PC-3 (cell line): ENCODE measurements at regions not wholly inside any gene's neighbourhood (a gene's known extent, or its start where the extent isn't known, plus 50 kb on each side); places are given as distances from the start of the nearest gene placed in this dataset.

Source experiments
- ATAC-seq: fragments of 200-7000 bp; cut with Tn5 transposase; 2 replicates; pipeline ENCODE4 v1.9.1; 2020; ENCODE audit warnings: mild to moderate bottlenecking, moderate library complexity
- BruUV-seq: library from RNA; stranded (reverse); fragments of 400-500 nt; replicated peaks from 2 replicates; lab custom pipeline; 2021; lab: Mats Ljungman, UMichigan
- CTCF ChIA-PET: fragments of 300-600 bp; sonication (Branson Sonifier 250); formaldehyde crosslinking; loops from one replicate; lab custom pipeline; 2022; ENCODE audit warnings: antibody characterized with exemption; lab: Charles Lee
- POLR2A ChIA-PET: fragments of 300-600 bp; sonication (Branson Sonifier 250); formaldehyde crosslinking; loops from one replicate; lab custom pipeline; 2022; ENCODE audit warnings: antibody characterized with exemption; ENCODE audit not compliant: unreplicated experiment; lab: Charles Lee
- DNase-seq: peaks from one replicate; pipeline ENCODE4 v3.0.0-alpha.2; 2015
- H2AFZ ChIP-seq: fragments of 300-600 bp; sonication (generic); 2 replicates; pipeline ENCODE4 v1.6.0; 2016; ENCODE audit warnings: antibody characterized with exemption, low read length
- H3F3A ChIP-seq: fragments of 300-600 bp; sonication (generic); one replicate; pipeline ENCODE4 v1.6.0; 2017; ENCODE audit warnings: antibody characterized with exemption, low read length, control low read depth, mild to moderate bottlenecking; ENCODE audit not compliant: unreplicated experiment
- H3K27ac ChIP-seq: fragments of 300-600 bp; sonication (generic); 2 replicates; pipeline ENCODE4 v1.5.1; 2016; ENCODE audit warnings: mild to moderate bottlenecking, low read length
- H3K27me3 ChIP-seq: fragments of 300-600 bp; sonication (generic); 2 replicates; pipeline ENCODE4 v1.6.1; 2016; ENCODE audit warnings: low read length, mixed read lengths
- H3K36me3 ChIP-seq: fragments of 300-600 bp; sonication (generic); 2 replicates; pipeline ENCODE4 v1.6.1; 2016; ENCODE audit warnings: low read depth, mixed run types, low read length, mixed read lengths
- H3K4me1 ChIP-seq: fragments of 300-600 bp; sonication (generic); 2 replicates; pipeline ENCODE4 v1.5.1; 2016; ENCODE audit warnings: low read length; ENCODE audit not compliant: insufficient read depth
- H3K4me2 ChIP-seq: fragments of 300-600 bp; sonication (generic); 2 replicates; pipeline ENCODE4 v1.6.0; 2016; ENCODE audit warnings: low read length
- H3K4me3 ChIP-seq: fragments of 300-600 bp; sonication (generic); 2 replicates; pipeline ENCODE4 v1.5.1; 2016; ENCODE audit warnings: mild to moderate bottlenecking, low read length, mixed read lengths
- H3K79me2 ChIP-seq: fragments of 300-600 bp; sonication (generic); 2 replicates; pipeline ENCODE4 v1.6.1; 2017; ENCODE audit warnings: low read length, mixed read lengths
- H3K9ac ChIP-seq: fragments of 300-600 bp; sonication (generic); 2 replicates; pipeline ENCODE4 v1.6.0; 2016; ENCODE audit warnings: mild to moderate bottlenecking, low read length
- H3K9me2 ChIP-seq: fragments of 300-600 bp; sonication (generic); replicated peaks from 2 replicates; pipeline ENCODE4 v1.6.1; 2016; ENCODE audit warnings: mixed run types, low read length, mixed read lengths
- H3K9me3 ChIP-seq: fragments of 300-600 bp; sonication (generic); 2 replicates; pipeline ENCODE4 v1.6.1; 2016; ENCODE audit warnings: low read length, mixed read lengths
- H4K20me1 ChIP-seq: fragments of 300-600 bp; sonication (generic); 2 replicates; pipeline ENCODE4 v1.6.1; 2016; ENCODE audit warnings: low read length, mixed read lengths
- CTCF ChIP-seq: fragments of 300-600 bp; sonication (generic); conservative IDR thresholded peaks from 2 replicates; pipeline ENCODE4 v1.5.1; 2017; ENCODE audit warnings: antibody characterized with exemption, low read depth, mild to moderate bottlenecking, low read length
- EZH2 ChIP-seq: fragments of 300-600 bp; sonication (generic); IDR thresholded peaks from one replicate; pipeline ENCODE4 v1.6.1; 2017; ENCODE audit warnings: antibody characterized with exemption, mild to moderate bottlenecking, low read length; ENCODE audit not compliant: unreplicated experiment
- EZH2phosphoT487 ChIP-seq: fragments of 300-600 bp; sonication (generic); IDR thresholded peaks from 2 replicates; pipeline ENCODE4 v1.6.1; 2018; ENCODE audit warnings: mild to moderate bottlenecking, antibody characterized with exemption, low read length, borderline replicate concordance
- intact Hi-C: fragments of 100-400 bp; cut with micrococcal nuclease; formaldehyde crosslinking; loops from 2 replicates; pipeline ENCODE4 v1.9.0; 2023

- no peaks in the 10 kb centered on the region for H3K79me2 ChIP-seq
- no TSS peak for BruUV-seq
- no peak overlapping the region for H3K27ac ChIP-seq
- no peaks in the 10 kb centered on the region for H4K20me1 ChIP-seq
- intact Hi-C loops = no loop called here
- no peaks in the 10 kb centered on the region for H3K4me1 ChIP-seq
- ChIA-PET POLR2A (no interaction called here), CTCF (no interaction called here)
- H3K9ac ChIP-seq = no peak overlapping the region
- no peak for DNase-seq
- no peaks in the 10 kb centered on the region for H3K9me3 ChIP-seq
- H3F3A ChIP-seq = no peaks in the 10 kb centered on the region
- no peak overlapping the region for H2AFZ ChIP-seq
- ATAC-seq = no peak
- H3K36me3 ChIP-seq = no peaks in the 10 kb centered on the region
- no peak for TF ChIP-seq CTCF
- no peak for TF ChIP-seq EZH2
- no peak for TF ChIP-seq EZH2phosphoT487
- no peaks in the 10 kb centered on the region for H3K9me2 ChIP-seq
- H3K4me2 ChIP-seq = no peak overlapping the region
- H3K27me3 ChIP-seq = no peaks in the 10 kb centered on the region
- H3K4me3 ChIP-seq = no peak overlapping the region
These were observed 710.3 kb downstream of the PRELID2 start for GRCh38 chr5:145124806-145125205.

- no peak for ATAC-seq
- POLR2A ChIA-PET = no interaction called here
- no peaks in the 10 kb centered on the region for H3K9me3 ChIP-seq
These were observed 716.5 kb downstream of the PRELID2 start for GRCh38 chr5:145118611-145119010.

GRCh38 chr5:145118127-145118526 lies 717.0 kb downstream of the PRELID2 start:
- Histone ChIP-seq H3K9me2 (no peaks in the 10 kb centered on the region), H3K9ac (no peak overlapping the region), H3K9me3 (no peaks in the 10 kb centered on the region), H3K4me1 (no peaks in the 10 kb centered on the region), H3K79me2 (no peaks in the 10 kb centered on the region), H4K20me1 (no peaks in the 10 kb centered on the region), H3F3A (no peaks in the 10 kb centered on the region), H3K27me3 (no peaks in the 10 kb centered on the region), H3K4me3 (no peak overlapping the region), H3K4me2 (no peak overlapping the region), H3K36me3 (no peaks in the 10 kb centered on the region), H2AFZ (no peak overlapping the region), H3K27ac (no peak overlapping the region)
- no TSS peak for BruUV-seq
- TF ChIP-seq EZH2 (no peak), CTCF (no peak), EZH2phosphoT487 (no peak)
- POLR2A ChIA-PET = no interaction called here
- CTCF ChIA-PET = no interaction called here
- intact Hi-C loops = no loop called here
- DNase-seq (no peak), ATAC-seq (no peak)

More at GRCh38 chr5:145118611-145119010, 716.5 kb downstream of the PRELID2 start:
- CTCF ChIA-PET = no interaction called here
- Histone ChIP-seq H3K4me2 (no peak overlapping the region), H3K27me3 (no peaks in the 10 kb centered on the region), H3F3A (no peaks in the 10 kb centered on the region), H3K27ac (no peak overlapping the region), H2AFZ (no peak overlapping the region), H3K36me3 (no peaks in the 10 kb centered on the region), H3K4me1 (no peaks in the 10 kb centered on the region), H3K79me2 (no peaks in the 10 kb centered on the region), H3K9me2 (no peaks in the 10 kb centered on the region), H3K4me3 (no peak overlapping the region), H3K9ac (no peak overlapping the region), H4K20me1 (no peaks in the 10 kb centered on the region)
- TF ChIP-seq CTCF = no peak
- TF ChIP-seq EZH2phosphoT487 = no peak
- no peak for TF ChIP-seq EZH2
- no TSS peak for BruUV-seq
- intact Hi-C loops = no loop called here
- no peak for DNase-seq
